K562 (cell line): ENCODE measurements at regions not wholly inside any gene's neighbourhood (a gene's known extent, or its start where the extent isn't known, plus 50 kb on each side); places are given as distances from the start of the nearest gene placed in this dataset.

ENCODE experiments used
- ATAC-seq: fragments of 200-7000 bp; cut with Tn5 transposase; 3 replicates; pipeline ENCODE4 v1.9.1; 2020; ENCODE audit warnings: moderate library complexity
- BruUV-seq: library from RNA; stranded (reverse); fragments of 400-500 nt; replicated peaks from 2 replicates; lab custom pipeline; 2021; lab: Mats Ljungman, UMichigan
- CTCF ChIA-PET: fragments of 300-600 bp; formaldehyde crosslinking; extraction: SDS; loops from one replicate; lab custom pipeline; 2021; ENCODE audit warnings: low intra/inter-chr PET ratio; lab: Yijun Ruan, JAX
- POLR2A ChIA-PET: fragments of 300-600, 350-650 bp; sonication (Branson Sonifier 250); formaldehyde crosslinking; extraction: SDS; loops from one replicate; lab custom pipeline; 2021; ENCODE audit warnings: antibody characterized with exemption, inconsistent platforms; lab: Yijun Ruan, JAX
- DNase-seq, 4 experiments: peaks; one replicate each; pipeline versions ENCODE4 v3.0.0 to v3.0.0-alpha.2; 2011 to 2018; ENCODE audit warnings: low spot score in 3 of 4, mixed read lengths in 3 of 4; ENCODE audit errors: extremely low read depth in 1 of 4
- FAIRE-seq: peaks from 2 replicates; lab custom pipeline; 2011; peaks lifted over from hg19 to GRCh38; lab: Jason Lieb, UNC
- H2AFZ ChIP-seq: 2 replicates; pipeline ENCODE4 v1.6.0; 2011; ENCODE audit warnings: low read depth, low read length, control low read depth, inconsistent platforms
- H3K27ac ChIP-seq: fragments of 200-600 bp; 3 replicates; pipeline ENCODE4 v1.8.0; 2011; ENCODE audit warnings: low read depth, mild to moderate bottlenecking, control low read depth, inconsistent platforms, low read length, moderate library complexity, mixed read lengths; ENCODE audit errors: extremely low read depth
- H3K27me3 ChIP-seq, 2 experiments: fragments of 300-600 bp in 1 of 2; 2 replicates in 1 of 2; 3 replicates in 1 of 2; pipeline versions ENCODE4 v1.6.0 to v1.8.0; 2011; ENCODE audit warnings: inconsistent platforms in 2 of 2, low read length in 2 of 2, mild to moderate bottlenecking in 1 of 2, mixed read lengths in 1 of 2, moderate library complexity in 1 of 2; ENCODE audit not compliant: control insufficient read depth in 2 of 2, insufficient read depth in 2 of 2
- H3K36me3 ChIP-seq: fragments of 300-600 bp; 3 replicates; pipeline ENCODE4 v1.8.0; 2011; ENCODE audit warnings: mild to moderate bottlenecking, low read length, inconsistent platforms; ENCODE audit not compliant: control insufficient read depth, insufficient read depth
- H3K4me1 ChIP-seq, 2 experiments: fragments of 200-600 bp in 1 of 2; replicated peaks in 1 of 2; 2 replicates in 1 of 2; 3 replicates in 1 of 2; pipeline versions ENCODE4 v1.5.1 to v1.8.0; 2011; ENCODE audit warnings: inconsistent platforms in 2 of 2, low read length in 2 of 2, mild to moderate bottlenecking in 1 of 2, mixed read lengths in 1 of 2, moderate library complexity in 1 of 2; ENCODE audit not compliant: control insufficient read depth in 2 of 2, insufficient read depth in 2 of 2
- H3K4me2 ChIP-seq: 2 replicates; pipeline ENCODE4 v1.6.1; 2011; ENCODE audit warnings: low read length, control low read depth, inconsistent platforms, mixed read lengths; ENCODE audit not compliant: insufficient read depth
- H3K4me3 ChIP-seq: fragments of 200-600 bp; sonication (generic), shearing (Covaris generic); 2 replicates; pipeline ENCODE4 v1.5.1; 2016; ENCODE audit warnings: control low read depth, inconsistent platforms
- H3K79me2 ChIP-seq: fragments of 200-600 bp; 3 replicates; pipeline ENCODE4 v1.8.0; 2011; ENCODE audit warnings: low read length, inconsistent platforms; ENCODE audit not compliant: control insufficient read depth, insufficient read depth
- H3K9ac ChIP-seq, 2 experiments: 2 replicates each; pipeline versions ENCODE4 v1.6.0 to v1.6.1; 2011; ENCODE audit warnings: low read depth in 2 of 2, low read length in 2 of 2, control low read depth in 1 of 2, inconsistent platforms in 1 of 2, mild to moderate bottlenecking in 1 of 2, mixed read lengths in 1 of 2; ENCODE audit not compliant: insufficient read depth in 1 of 2
- H3K9me1 ChIP-seq: one replicate; pipeline ENCODE4 v1.6.0; 2011; ENCODE audit warnings: inconsistent platforms, mild to moderate bottlenecking, low read length, moderate library complexity; ENCODE audit not compliant: control insufficient read depth, insufficient read depth
- H3K9me3 ChIP-seq: replicated peaks from 2 replicates; pipeline ENCODE4 v1.5.1; 2011; ENCODE audit warnings: low read depth, low read length, inconsistent platforms; ENCODE audit not compliant: control insufficient read depth, insufficient read depth
- H4K20me1 ChIP-seq: replicated peaks from 2 replicates; pipeline ENCODE4 v1.6.1; 2011; ENCODE audit warnings: low read length, inconsistent platforms, mixed read lengths; ENCODE audit not compliant: control insufficient read depth, insufficient read depth
- CEBPZ ChIP-seq: fragments of 150-350 bp; IDR thresholded peaks from 2 replicates; pipeline ENCODE4 v1.6.1; 2014; ENCODE audit warnings: low read depth, mild to moderate bottlenecking, low read length, borderline replicate concordance
- CREBBP ChIP-seq: IDR thresholded peaks from one replicate; pipeline ENCODE4 v1.6.1; 2012; ENCODE audit warnings: low read depth, mild to moderate bottlenecking, control low read depth, inconsistent platforms, low read length
- DACH1 ChIP-seq: fragments of 450-650 bp; IDR thresholded peaks from 2 replicates; pipeline ENCODE4 v1.6.1; 2018; ENCODE audit not compliant: partially characterized antibody
- HES1 ChIP-seq: fragments of 450-650 bp; IDR thresholded peaks from 2 replicates; pipeline ENCODE4 v1.6.1; 2016; ENCODE audit warnings: low read depth, mild to moderate bottlenecking, moderate library complexity
- HMG20B ChIP-seq: fragments of 250-450 bp; sonication (Bioruptor Pico); IDR thresholded peaks from 2 replicates; pipeline ENCODE4 v1.5.0; 2021; ENCODE audit warnings: mild to moderate bottlenecking
- JUND ChIP-seq, 2 experiments: IDR thresholded peaks; 2 replicates in 1 of 2; 3 replicates in 1 of 2; pipeline ENCODE4 v1.6.1; 2011; ENCODE audit warnings: borderline replicate concordance in 2 of 2, low read depth in 2 of 2, low read length in 2 of 2, improper control_type of control experiment in 1 of 2, missing biosample characterization in 1 of 2, missing genetic modification characterization in 1 of 2, missing genetic modification reagents in 1 of 2
- KLF13 ChIP-seq: fragments of 450-650 bp; IDR thresholded peaks from 2 replicates; pipeline ENCODE4 v1.6.1; 2016; ENCODE audit warnings: missing genetic modification characterization, low read depth, mild to moderate bottlenecking, missing compliant biosample characterization, moderate library complexity, borderline replicate concordance
- LCOR ChIP-seq: sonication (generic); formaldehyde crosslinking; IDR thresholded peaks from 2 replicates; pipeline ENCODE4 v1.8.0; 2022; ENCODE audit warnings: mild to moderate bottlenecking, missing genetic modification reagents
- NCOR1 ChIP-seq: fragments of 450-650 bp; IDR thresholded peaks from 2 replicates; pipeline ENCODE4 v1.6.1; 2016; ENCODE audit warnings: mild to moderate bottlenecking, moderate library complexity
- NR3C1 ChIP-seq: sonication (generic); formaldehyde crosslinking; IDR thresholded peaks from 2 replicates; pipeline ENCODE4 v1.8.1; 2022; ENCODE audit warnings: missing genetic modification reagents
- SMARCE1 ChIP-seq: fragments of 450-650 bp; IDR thresholded peaks from 2 replicates; pipeline ENCODE4 v1.7.1; 2016; ENCODE audit warnings: mild to moderate bottlenecking
- ZBTB49 ChIP-seq: sonication (generic); formaldehyde crosslinking; IDR thresholded peaks from 2 replicates; pipeline ENCODE4 v1.8.0; 2022; ENCODE audit warnings: missing genetic modification reagents, mild to moderate bottlenecking, borderline replicate concordance
- ZNF124 ChIP-seq: sonication (generic); formaldehyde crosslinking; IDR thresholded peaks from 2 replicates; pipeline ENCODE4 v1.8.1; 2022; ENCODE audit warnings: missing genetic modification reagents
- ZNF586 ChIP-seq: fragments of 450-650 bp; formaldehyde crosslinking; conservative IDR thresholded peaks from 2 replicates; pipeline ENCODE4 v1.4.0; 2020; ENCODE audit warnings: mild to moderate bottlenecking, moderate library complexity
- WGBS: fragments of 100-300 bp; shearing (Covaris generic); methylation state at CpG from one replicate; pipeline ENCODE4 v1.1.6; 2016; ENCODE audit warnings: low coverage, mixed read lengths; ENCODE audit not compliant: insufficient coverage; ENCODE audit errors: missing lambda C conversion rate; 5-methylcytosine and 5-hydroxymethylcytosine counted together
- in situ Hi-C: fragments of 300-500 bp; cut with MboI; formaldehyde crosslinking; loops from 4 replicates; pipeline ENCODE4 v1.15.0; 2018; ENCODE audit warnings: inconsistent platforms, mixed read lengths
- intact Hi-C: fragments of 100-400 bp; cut with micrococcal nuclease; formaldehyde crosslinking; loops from 2 replicates; pipeline ENCODE4 v1.14.2; 2022

GRCh38 chr22:27128461-27129085 is 471.2 kb downstream of the MIAT start:
- Histone ChIP-seq H3K79me2 (no peaks in the 10 kb centered on the region), H3K27ac (no peak overlapping the region), H3K9ac (no peak overlapping the region), H3K4me3 (no peak overlapping the region), H3K9me3 (no peaks in the 10 kb centered on the region), H3K9me1 (no peaks in the 10 kb centered on the region), H4K20me1 (no peaks in the 10 kb centered on the region; the same call in 1 of the 2 replicates), H3K4me2 (no peak overlapping the region), H3K36me3 (no peaks in the 10 kb centered on the region), H3K27me3 (peaks cover 0 to 4% of the 10 kb centered on the region in 2 experiments; a peak in 1 of 5 replicates), H2AFZ (no peak overlapping the region), H3K4me1 (peaks cover 0 to 6% of the 10 kb centered on the region in 2 experiments; a peak in 2 of 5 replicates)
- ChIA-PET CTCF (no interaction called here), POLR2A (interaction anchor here (0.6 kb wide), 1 partner anchor 21 kb away, joined by 3 read pairs; no protein-coding TSS in a partner anchor)
- DNase-seq (no peak), ATAC-seq (no peak), FAIRE-seq (no peak)
- intact Hi-C loops (no loop called here), in situ Hi-C loops (no loop called here)
- WGBS, result 7% methylated on average over 7 of the region's 9 CpGs
- BruUV-seq, result no TSS peak
- TF ChIP-seq SMARCE1 (no peak), NR3C1 (CRISPR knock-in tag) (no peak), ZNF124 (no peak), HES1 (no peak), ZBTB49 (CRISPR knock-in tag) (no peak), DACH1 (no peak), ZNF586 (CRISPR knock-in tag) (no peak), HMG20B (CRISPR knock-in tag) (no peak), CEBPZ (no peak), KLF13 (tag) (no peak), LCOR (CRISPR knock-in tag) (no peak), CREBBP (no peak), NCOR1 (no peak), JUND (IDR thresholded peaks at IDR 0.05; ENCODE audit: borderline replicate concordance, low read depth, low read length) (no peak), JUND (tag; IDR thresholded peaks at IDR 0.05; ENCODE audit: borderline replicate concordance, low read depth, low read length) (no peak)
